Mesothelial cell of epicardium (in vitro differentiated cells): ENCODE measurements at regions not wholly inside any gene's neighbourhood (a gene's known extent, or its start where the extent isn't known, plus 50 kb on each side); places are given as distances from the start of the nearest gene placed in this dataset.

Experiments used
- DNase-seq, 2 experiments: peaks; one replicate each; pipeline ENCODE4 v3.0.0; 2021; ENCODE audit warnings: low spot score in 2 of 2; ENCODE audit not compliant: unreplicated experiment in 2 of 2
- H3K27ac Mint-ChIP-seq: 2 replicates; pipeline ENCODE4 v1.8.0; 2021; ENCODE audit warnings: mixed read lengths
- H3K27me3 Mint-ChIP-seq: 2 replicates; pipeline ENCODE4 v1.8.0; 2021; ENCODE audit warnings: low read depth, mixed read lengths
- H3K36me3 Mint-ChIP-seq: 2 replicates; pipeline ENCODE4 v1.8.0; 2021; ENCODE audit warnings: mixed read lengths
- H3K4me1 Mint-ChIP-seq: 2 replicates; pipeline ENCODE4 v1.8.0; 2021; ENCODE audit warnings: mixed read lengths
- H3K4me3 Mint-ChIP-seq: 2 replicates; pipeline ENCODE4 v1.8.0; 2021; ENCODE audit warnings: mild to moderate bottlenecking, moderate library complexity, mixed read lengths
- H3K9me3 Mint-ChIP-seq: 2 replicates; pipeline ENCODE4 v1.8.0; 2021; ENCODE audit warnings: mixed read lengths
- TF ChIP-seq, protein P1 (sequence below): fragments of 200-600 bp; sonication (generic); IDR thresholded peaks from one replicate; pipeline ENCODE4 v1.5.0; 2021; ENCODE audit warnings: antibody characterized with exemption; ENCODE audit not compliant: unreplicated experiment

DNA sequence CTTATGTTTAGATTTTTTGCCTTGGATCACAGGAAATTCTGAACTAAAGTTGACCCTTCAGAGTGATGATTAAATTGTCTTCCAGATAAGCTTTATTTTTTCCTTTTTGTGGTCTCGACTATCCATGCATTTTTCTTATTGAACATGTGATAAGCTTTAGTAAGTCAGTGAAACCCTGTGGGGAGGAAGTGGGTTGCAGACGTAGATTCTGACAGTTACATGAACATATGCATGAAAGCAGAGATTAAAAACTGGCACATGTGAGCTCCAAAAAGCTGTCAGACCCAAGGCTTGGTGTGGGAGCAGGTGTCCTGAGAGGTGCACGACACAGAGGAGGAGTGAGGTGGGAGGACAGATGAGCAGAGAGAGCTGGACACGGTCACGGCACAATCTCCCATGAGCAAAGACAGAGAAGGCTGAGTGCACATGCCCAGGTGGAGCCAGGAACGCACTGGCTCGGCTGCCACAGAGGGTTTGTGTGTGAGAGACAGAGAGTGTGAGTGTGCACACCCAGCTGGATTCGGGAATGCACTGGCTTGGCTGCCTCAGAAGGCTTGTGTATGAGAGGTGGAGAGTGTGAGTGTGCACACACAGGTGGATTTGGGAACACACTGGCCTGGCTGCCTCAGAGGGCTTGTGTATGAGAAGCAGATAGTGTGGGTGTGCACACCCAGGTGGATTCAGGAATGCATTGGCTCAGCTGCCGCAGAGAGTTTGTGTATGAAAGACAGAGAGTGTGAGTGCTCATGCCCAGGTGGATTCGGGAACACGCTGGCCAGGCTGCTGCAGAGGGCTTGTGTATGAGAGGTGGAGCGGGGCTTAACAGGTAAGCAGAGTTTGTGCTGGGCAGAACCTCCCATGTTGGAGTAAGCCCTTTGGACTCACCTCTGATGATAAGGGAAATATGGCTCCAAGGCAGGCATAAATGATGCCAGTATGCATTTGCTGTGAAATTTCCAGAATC lies 849.1 kb upstream of the SALL3 start:
- no peak for DNase-seq
- H3K27ac Mint-ChIP-seq: no peak overlapping the region
- H3K36me3 Mint-ChIP-seq: no peaks in the 10 kb centered on the region
- TF ChIP-seq, protein P1, sequence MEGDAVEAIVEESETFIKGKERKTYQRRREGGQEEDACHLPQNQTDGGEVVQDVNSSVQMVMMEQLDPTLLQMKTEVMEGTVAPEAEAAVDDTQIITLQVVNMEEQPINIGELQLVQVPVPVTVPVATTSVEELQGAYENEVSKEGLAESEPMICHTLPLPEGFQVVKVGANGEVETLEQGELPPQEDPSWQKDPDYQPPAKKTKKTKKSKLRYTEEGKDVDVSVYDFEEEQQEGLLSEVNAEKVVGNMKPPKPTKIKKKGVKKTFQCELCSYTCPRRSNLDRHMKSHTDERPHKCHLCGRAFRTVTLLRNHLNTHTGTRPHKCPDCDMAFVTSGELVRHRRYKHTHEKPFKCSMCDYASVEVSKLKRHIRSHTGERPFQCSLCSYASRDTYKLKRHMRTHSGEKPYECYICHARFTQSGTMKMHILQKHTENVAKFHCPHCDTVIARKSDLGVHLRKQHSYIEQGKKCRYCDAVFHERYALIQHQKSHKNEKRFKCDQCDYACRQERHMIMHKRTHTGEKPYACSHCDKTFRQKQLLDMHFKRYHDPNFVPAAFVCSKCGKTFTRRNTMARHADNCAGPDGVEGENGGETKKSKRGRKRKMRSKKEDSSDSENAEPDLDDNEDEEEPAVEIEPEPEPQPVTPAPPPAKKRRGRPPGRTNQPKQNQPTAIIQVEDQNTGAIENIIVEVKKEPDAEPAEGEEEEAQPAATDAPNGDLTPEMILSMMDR: no peak
- H3K9me3 Mint-ChIP-seq: peaks cover 7% of the 10 kb centered on the region
- H3K4me1 Mint-ChIP-seq: peaks cover 10% of the 10 kb centered on the region
- H3K4me3 Mint-ChIP-seq: no peak overlapping the region
- peaks cover 7% of the 10 kb centered on the region for H3K27me3 Mint-ChIP-seq

DNA sequence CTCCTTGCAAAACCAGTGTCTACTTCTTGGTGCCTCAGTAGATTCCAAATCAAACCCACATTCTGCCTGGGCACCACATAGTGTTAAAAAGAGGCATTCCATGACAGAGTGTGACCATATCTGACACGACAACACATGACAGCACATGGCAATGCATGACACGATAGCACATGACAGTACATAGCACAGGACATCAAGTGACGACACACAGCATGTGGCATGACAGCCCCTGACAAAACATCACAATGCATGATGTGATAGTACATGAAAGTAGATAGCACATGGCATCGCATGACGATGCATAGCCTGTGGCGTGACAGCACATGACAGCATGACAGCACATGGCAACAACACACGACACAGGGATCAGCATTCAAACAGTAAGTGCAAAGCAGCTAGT lies 845.9 kb upstream of the SALL3 start:
- H3K4me1 Mint-ChIP-seq: peaks cover 9% of the 10 kb centered on the region
- no peaks in the 10 kb centered on the region for H3K9me3 Mint-ChIP-seq
- no peak overlapping the region for H3K27ac Mint-ChIP-seq
- TF ChIP-seq, protein P1: no peak
- no peak overlapping the region for H3K4me3 Mint-ChIP-seq
- peaks cover 24% of the 10 kb centered on the region for H3K27me3 Mint-ChIP-seq
- DNase-seq: no peak
- no peaks in the 10 kb centered on the region for H3K36me3 Mint-ChIP-seq

DNA sequence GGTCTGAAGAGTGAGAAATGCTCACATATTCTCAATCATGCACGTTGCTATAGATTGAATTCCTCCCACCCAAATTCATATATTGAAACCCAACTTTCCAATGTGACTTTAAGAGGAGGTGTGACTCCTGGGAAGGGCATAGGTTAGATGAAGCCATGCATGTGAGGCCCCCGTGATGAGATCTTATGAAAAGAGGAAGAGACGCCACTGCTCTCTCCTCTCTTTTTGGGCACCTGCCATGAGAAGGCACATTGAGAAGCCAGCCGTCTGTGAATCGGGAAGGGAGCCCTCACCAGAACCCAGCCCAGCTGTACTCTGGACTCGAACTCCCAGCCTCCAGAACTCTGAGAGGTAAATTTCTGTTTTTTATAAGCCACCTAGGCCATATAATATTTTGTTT lies 842.6 kb upstream of the SALL3 start:
- Mint-ChIP-seq H3K27ac (no peak overlapping the region), H3K27me3 (peaks cover 50% of the 10 kb centered on the region), H3K36me3 (no peaks in the 10 kb centered on the region), H3K4me3 (no peak overlapping the region), H3K9me3 (no peaks in the 10 kb centered on the region), H3K4me1 (no peaks in the 10 kb centered on the region)
- DNase-seq: no peak
- TF ChIP-seq, protein P1: no peak

DNA sequence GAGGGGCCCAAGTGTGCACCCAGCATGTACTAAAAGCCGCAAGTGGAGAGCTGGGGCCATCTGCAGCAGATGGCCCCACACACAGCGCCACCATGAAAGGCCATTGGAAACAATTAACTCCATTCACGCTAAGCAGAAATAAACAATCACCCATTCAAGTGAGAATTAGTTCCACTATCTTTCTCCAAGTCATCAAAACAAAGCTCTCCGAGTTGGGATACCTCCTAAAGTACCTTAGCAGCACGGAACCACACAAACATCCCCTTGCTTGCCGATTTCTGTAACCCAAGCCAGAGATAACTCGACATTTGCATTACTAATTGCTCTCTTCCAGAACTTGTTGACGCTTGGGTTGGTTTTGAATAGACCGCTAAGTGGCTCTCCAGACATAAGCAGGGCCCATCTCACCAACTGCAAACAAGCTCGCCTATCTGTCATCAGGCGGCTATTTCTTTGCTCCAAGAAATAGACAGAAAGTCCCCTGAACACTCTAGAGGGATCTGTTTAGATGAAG lies 840.6 kb upstream of the SALL3 start:
- no peaks in the 10 kb centered on the region for H3K9me3 Mint-ChIP-seq
- DNase-seq: no peak
- H3K4me3 Mint-ChIP-seq: no peak overlapping the region
- no peaks in the 10 kb centered on the region for H3K36me3 Mint-ChIP-seq
- H3K27me3 Mint-ChIP-seq: peaks cover 52% of the 10 kb centered on the region
- TF ChIP-seq, protein P1: no peak
- no peaks in the 10 kb centered on the region for H3K4me1 Mint-ChIP-seq
- H3K27ac Mint-ChIP-seq: no peak overlapping the region

DNA sequence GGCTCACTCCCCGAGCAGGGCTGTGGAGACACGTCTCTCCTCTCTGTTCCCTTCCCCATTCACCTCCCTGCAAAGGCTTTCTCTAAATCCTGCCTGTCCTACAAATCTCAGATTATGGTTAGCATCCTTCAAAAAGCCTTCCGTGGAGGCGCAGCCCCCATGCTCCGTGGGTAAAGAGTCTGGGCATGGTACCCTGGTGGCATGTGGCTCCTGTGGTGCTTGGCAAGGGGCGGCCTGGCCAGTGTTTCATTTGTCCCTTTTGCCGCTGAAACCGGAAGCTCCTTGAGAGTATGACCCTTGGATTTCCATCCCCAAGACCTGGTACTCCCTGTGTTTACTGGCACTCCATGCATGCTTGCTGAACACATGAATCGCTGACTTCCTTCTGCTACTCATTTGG lies 839.3 kb upstream of the SALL3 start:
- Mint-ChIP-seq H3K4me3 (no peak overlapping the region), H3K4me1 (no peaks in the 10 kb centered on the region), H3K9me3 (no peaks in the 10 kb centered on the region), H3K36me3 (no peaks in the 10 kb centered on the region), H3K27me3 (peaks cover 62% of the 10 kb centered on the region), H3K27ac (no peak overlapping the region)
- no peak for DNase-seq
- TF ChIP-seq, protein P1: no peak
